ENCODE measurements at regions not wholly inside any gene's neighbourhood (a gene's known extent, or its start where the extent isn't known, plus 50 kb on each side); places are given as distances from the start of the nearest gene placed in this dataset.
A peak's percentile ranks its signal among the peaks of the same experiment; 100 is the strongest.
"Not testable (repeated sequence)": the region's sequence is repeated elsewhere in the genome, so short reads cannot be mapped to it uniquely, and the experiment has no call there.

DNA sequence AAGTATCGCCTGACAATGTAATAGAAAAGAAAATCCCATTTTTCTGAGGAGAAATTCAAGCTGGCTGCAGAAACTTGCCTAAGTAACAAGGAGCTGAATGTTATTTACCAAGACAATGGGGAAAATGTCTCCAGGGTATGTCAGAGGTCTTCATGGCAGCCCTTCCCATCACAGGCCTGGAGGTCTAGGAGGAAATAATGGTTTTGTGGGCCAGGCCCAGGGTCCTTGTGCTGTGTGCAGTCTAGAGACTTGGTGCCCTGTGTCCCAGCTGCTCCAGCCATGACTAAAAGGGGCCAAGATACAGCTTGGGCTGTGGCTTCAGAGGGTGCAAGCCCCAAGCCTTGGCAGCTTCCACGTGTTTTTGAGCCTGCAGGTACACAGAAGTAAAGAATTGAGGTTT lies 120.5 kb upstream of the PKP2 start:
- not testable (repeated sequence) for DNase-seq

DNA sequence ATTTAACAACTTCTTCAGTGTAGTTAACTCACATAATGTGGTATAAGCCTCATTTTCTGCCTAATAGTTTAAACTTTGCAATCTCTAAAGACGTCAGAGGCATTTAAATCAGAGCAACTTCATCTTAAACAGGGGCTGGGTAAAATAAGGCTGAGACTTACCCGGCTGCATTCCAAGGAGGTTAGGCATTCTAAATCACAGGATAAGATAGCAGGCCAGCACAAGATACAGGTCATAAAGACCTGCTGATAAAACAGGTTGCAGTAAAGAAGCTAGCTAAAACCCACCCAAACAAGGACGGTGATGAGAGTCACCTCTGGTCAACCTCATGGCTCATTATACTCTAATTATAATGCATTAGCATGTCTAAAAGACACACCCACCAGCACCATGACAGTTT lies 115.6 kb upstream of the PKP2 start:
- DNase-seq, result no peak

DNA sequence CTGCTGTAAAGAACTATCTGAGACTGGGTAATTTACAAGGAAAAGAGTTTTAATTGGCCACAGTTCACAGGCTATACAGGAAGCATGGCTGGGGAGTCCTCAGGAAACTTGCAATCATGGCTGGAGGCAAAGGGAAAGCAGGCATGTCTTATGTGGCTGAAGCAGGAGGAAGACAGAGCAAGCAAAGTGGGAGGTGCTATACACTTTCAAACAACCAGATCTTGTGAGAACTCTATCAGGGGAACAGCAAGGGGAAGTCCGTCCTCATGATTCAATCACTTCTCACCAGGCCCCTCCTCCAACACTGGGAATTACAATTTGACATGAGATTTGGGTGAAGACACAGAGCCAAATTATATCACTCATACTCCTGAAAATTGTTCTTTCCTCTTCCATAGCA lies 109.5 kb upstream of the PKP2 start:
- no peak for DNase-seq

DNA sequence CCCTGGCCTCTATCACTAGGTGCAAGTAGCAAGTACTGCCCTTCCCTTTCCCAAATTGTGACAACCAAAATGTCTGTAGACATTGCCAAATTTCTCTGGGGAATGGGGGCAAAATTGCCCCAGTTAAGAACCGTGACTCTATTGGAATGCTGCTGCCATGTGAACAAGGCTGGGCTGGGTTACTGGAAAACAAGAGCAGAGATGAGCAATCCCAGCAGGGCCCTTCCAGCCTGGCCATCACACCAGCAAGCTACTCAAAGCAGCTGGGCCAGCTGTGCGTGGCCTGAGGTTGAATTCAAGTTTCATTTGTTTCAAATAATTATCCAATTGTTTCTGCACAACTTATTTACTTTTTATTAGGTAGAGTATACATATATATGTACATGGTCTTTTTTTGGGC lies 103.4 kb upstream of the PKP2 start:
- DNase-seq, result no peak

DNA sequence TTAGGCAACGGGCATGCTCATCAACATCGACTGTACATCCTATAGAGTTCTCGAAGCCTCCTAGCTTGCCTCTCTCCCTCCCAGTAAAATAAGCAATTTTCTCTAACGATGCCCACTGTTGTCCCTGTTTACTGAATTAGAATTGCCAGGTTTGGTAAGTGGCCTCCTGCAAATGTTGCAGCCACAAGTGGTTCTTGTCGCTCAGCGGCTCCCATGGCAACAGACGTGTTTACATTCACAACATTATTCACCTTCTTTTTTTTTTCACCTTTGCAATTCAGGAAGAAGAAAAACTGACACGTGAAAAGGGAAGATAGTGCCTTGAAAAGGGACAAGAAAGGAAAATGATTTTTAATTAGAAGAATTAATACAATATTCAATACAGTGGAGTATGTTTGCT lies 100.9 kb upstream of the PKP2 start:
- DNase-seq, result no peak

DNA sequence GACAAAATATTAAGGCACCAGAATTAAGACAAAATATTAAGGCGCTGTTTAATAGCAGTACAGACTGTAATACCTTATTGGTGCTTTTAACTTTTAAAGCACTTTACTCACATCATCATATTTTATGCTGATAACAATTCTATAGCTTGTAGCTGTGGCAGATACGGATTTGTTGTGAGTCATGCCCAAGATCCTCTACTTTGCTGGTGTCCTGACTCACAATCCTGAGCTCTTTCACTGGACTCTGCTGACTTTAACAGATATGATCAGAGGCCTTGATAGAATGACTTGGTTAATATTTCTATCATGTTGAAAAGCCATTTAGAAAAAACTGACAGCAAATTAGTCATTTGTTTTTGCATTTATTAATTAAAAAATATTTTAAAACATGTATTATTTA lies 99.0 kb upstream of the PKP2 start:
- no peak for DNase-seq

DNA sequence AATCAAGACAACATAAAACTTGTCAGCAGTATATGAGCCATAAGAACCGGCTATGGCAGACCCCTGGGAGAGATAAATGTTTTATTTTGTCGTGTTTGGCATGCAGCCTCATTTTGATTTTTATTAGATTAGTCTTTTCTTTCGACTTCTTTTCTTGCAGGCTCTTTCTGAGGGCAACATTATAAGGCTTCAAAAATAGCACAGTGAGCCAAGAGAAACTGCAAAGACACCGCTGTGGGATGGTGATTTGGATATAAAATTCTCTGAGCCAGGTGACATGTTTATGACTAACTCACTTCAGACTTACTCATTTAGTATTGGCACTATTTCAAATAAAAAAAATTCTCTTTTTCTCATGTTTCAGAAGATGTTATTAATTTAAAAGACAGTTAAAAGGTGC lies 96.8 kb upstream of the PKP2 start:
- no peak for DNase-seq

DNA sequence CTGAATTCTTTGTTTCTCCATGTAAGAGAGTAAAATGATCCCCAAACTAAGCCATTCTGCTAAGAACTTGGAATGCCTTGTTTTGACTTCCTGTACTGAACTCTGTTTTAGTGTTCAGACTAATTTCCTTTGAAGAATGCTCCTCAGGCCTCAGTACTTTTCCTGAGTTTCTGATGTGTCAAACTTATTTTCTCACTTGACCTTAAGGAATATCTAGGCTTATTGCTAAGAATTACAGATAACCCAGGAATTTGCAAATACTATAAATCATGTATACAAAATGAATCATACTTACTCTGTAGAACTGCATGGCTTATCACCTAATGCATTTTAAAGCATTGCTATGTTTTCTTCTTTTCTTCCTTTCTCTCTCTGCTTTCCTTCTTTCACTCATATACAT lies 93.1 kb upstream of the PKP2 start:
- no peak for DNase-seq

DNA sequence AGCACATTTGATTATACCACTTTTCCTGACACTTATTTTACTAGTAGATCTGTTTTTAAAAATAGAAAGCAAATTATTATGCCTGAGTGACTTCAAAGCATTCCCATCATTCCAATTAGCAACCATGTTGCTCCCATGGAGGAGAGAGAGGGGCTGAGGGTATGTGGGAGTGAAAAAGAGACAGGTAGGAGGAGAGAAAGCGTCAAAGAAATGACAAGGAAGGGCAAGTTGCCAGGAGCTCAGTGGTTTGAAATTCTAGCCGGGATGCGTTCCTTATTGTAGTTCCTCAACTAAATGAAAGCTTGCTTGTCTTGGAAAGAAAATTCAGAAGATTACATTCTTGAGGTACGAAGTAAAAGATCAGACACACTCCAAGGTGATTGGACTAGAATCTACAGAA lies 92.4 kb upstream of the PKP2 start:
- no peak for DNase-seq

DNA sequence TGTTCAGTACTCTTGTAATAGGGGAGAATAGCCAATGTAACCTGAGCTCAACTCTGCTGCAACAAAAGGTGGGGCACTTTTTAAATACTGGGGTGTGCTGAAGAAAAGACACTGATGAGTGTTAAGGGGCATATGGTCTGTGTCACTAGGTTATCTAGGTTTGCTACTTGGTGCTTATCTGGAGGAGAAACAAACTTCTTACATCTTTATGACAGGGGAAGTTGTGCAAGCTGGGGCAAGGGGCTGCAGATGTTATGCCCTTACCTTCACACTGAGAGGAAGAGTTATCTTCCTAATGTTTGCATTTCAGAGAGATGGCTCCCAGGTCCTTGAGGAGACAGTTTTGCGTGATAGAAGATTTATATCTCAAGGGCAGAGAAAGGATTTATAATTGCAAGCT lies 90.9 kb upstream of the PKP2 start:
- no peak for DNase-seq

DNA sequence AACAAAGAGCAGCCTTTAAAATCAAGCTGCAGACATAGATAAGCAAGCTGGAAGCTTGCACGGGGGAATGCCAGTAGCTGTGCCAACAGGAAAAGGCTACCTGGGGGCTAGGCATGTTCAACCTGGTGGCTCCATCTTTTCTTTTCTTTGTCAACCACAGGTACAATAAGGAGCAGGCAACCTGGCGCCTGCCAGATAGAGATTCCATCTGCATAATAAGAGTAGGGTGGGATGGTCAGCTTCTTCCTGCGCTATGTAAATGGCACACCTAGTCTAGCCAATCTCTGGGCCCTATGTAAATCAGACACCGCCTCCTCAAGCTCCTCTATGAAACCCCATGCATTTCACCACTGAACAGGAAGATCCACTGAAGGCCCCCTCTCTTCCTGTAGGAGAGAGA lies 87.4 kb upstream of the PKP2 start:
- peak; percentile 77 for DNase-seq

DNA sequence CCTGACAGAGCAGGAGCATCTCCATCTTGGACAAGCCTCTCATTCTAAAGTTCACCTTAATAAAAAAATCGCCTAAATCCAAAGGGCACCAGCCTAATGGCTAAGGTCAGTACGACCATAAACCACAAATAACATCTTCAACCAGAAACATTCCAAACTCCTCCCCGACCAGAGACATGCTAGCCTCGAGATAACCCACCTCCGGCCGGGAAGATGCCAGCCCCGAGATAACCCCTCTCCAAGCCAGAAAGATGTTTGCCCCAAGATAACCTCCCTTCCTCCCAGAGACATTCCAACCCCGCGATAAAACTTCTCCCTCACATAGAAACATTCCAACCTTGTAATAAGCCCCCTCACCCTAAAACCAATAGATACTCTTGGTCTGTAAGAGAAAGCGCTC lies 86.8 kb upstream of the PKP2 start:
- no peak for DNase-seq

DNA sequence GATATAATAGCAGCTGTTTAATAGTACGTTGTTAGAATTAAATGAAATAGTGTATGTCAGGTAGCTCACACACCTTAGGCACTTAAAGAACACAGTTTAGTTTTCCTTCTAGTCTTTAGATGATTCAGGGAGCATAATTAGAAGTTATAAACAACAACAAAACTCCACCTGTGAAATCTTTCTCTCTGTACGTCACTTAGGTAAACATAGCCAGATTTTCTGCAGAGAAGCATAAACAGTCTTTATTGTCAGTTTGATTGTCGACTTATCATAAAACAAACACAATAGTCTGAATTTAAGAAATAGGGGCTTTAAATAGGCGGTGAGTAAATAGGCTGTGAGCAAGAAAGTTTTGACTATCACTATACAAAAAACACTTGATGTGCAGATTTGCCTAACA lies 84.6 kb upstream of the PKP2 start:
- no peak for DNase-seq

DNA sequence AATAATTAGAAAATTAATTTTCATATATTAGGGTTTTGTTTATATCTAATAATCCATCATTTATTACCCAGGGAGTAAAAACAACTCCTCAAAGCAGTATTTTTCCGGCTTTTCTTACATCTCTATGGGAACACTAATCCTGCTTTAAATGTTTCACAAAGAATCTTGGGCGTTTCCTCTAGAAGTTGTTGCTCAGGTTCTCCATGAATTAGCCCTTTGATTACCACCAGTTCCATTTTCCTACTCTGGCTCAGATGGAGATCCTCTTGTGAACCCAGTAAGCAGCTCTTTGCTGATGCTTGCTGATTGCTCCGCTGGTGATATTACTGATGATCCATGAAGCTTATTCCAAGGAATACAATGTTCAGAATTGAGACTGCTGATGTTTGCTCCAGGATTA lies 78.5 kb upstream of the PKP2 start:
- no peak for DNase-seq

DNA sequence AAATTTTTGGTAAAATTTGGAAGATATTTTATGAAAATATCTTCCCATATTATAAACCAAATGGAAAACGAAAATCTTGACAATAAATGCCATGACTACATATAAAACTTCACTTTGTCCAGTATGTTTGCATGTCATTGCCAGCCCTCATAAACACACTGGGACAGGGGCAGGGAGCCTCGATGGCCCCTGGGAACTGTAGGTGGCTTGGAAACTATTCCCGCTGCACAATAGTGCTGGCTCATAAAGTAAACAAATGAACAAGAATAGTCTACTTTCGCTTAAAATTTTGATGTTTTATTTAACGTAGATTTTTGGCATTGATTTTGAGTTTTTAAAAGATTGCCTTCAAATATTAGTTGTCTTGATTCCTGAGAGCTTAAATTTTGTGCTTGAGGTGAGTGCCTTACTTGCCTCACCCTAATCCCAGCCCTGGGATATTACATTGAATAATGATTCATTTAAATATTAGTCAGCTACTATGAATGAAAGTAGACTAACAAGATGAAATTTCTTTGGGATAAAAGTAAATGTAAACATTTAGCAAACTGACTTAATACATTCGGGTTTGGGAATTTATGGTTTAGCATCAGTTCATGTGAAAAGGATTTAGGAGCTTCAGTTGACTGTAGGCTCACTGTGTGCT lies 74.0 kb upstream of the PKP2 start:
- DNase-seq, result no peak

DNA sequence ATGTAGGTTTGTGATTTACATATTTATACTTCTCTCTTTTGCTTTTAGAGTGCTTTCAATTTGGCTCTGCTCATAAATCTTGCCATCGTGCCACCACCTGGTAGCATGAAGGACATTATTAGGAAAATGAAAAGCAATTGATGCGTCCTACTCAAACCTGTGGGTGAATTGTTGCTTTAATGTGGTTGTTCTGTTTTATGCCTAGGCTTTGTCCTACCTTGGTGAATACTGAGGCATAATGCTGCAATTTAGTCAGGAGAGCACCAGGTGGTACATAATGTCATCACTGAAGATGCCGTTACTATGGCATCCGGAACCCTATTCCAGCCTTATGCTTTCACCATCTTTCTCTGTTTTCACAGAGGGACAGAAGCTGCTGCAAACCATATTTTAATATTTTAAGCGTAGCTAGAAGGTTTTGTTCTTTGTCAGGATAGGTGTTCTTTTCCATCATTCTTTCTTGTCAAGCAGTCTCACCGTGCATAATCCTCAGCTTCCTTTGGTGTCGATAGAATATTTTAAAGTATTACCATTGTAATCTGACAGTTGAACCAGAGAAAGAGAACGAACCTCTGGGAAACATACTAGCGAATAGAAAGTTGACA lies 68.5 kb upstream of the PKP2 start:
- DNase-seq, result no peak

DNA sequence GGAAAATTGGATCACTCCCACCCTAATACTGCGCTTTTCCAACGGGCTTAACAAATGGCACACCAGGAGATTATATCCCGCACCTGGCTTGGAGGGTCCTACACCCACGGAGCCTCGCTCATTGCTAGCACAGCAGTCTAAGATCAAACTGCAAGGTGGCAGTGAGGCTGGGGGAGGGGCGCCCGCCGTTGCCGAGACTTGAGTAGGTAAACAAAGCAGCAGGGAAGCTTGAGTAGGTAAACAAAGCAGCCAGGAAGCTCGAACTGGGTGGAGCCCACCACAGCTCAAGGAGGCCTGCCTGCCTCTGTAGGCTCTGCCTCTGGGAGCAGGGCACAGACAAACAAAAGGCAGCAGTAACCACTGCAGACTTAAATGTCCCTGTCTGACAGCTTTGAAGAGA lies 59.8 kb upstream of the PKP2 start:
- DNase-seq, result not testable (repeated sequence)

DNA sequence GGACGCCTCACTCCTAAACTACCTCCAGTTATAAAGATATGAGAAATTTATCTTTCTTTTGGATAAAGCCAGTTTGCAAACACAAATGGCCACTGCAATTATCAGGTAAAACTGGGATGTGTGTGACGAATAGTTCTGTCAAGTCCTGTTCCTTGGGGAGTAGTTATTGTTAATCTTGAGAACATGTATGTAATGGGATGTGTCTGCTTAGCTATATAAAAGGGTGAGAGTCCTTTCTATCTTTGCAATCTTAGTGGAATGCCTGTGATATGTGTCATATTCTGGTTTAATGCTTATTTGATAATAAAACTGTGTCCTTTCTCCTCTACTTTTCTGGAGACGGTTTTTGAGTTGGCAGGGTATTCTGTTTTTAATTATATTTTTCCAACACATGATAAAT lies 56.1 kb upstream of the PKP2 start:
- DNase-seq, result no peak

DNA sequence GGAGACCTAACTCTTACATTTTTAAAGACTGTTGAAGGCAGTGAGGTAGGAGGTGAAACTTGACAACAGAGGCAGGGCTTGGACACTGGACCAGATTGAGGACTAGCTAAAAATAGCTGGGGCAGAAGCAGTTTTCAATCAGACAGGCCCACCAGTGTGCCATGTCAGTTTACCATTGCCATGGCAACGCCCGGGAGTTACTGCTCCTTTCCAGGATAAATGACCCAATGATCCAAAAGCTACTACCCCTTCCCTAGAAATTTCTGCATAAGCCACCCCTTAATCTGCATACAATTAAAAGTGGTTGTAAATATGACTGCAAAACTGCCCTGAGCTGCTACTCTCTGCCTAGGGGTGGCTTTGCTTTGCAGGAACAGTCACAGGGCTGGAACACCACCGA lies 53.2 kb upstream of the PKP2 start:
- DNase-seq, result peak; percentile 9

DNA sequence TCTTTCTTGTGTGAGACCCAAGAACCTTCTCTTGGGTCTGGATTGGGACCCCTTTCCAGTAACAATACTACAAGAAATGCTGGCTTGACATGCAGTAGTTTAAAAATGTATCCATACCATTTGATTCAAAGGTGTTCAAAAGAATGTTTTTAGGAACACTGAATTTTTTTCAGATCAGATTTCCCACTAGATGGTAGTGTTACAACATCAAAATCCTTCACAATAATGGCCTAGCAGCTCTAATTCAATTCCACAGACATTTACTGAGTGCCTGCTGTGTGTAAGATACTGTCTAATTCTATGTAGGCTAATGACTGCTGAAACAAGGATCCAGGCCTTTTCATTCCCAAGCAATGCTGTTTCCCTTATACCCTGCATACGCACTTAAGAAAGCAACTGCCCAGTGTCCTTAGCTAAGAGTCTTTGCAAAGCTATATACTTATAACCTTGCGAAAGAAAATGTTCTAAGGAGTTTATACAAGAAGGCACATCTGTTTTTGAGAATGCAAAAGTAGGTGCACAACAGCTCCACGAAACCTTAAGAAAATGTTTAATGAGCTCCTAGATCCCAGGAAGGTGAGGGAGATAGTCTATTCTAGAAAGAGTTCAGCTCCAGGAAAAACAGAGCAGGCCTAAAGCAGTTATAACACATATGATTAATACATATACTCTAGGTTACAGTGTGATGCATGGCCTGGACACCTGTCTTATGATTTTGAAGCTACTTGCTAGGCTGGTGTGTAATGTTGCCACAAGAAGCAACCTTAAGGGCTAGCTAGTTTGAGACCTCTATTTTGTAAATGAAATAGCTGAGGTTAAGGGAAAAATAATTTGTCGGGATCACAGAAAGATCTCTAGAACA lies 50.9 kb upstream of the PKP2 start:
- DNase-seq, result peak; percentile 47

DNA sequence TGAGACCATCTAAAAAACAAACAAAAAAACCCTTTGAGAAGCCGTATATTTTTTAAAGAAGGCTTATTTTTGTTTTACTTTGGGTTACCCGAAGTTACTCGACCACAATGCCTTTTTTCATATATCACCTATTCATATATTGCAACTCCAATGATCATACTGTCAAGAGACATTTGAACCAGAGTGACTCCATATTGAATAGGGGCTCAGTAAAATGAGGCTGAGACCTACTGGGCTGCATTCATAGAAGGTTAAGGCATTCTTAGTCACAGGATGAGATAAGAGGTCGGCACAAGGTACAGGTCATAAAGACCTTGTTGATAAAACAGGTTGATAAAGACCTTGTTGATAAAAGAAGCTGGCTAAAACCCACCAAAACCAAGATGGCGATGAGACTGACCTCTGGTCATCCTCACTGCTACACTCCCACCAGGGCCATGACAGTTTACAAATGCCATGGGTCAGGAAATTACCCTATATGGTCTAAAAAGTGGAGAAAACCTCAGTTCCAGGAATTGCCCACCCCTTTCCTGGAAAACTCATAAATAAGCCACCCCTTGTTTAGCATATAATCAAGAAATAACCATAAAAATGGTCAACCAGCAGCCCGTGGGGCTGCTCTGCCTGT lies 50.0 kb upstream of the PKP2 start:
- no peak for DNase-seq

All from NCI-H82 (cell line).